ENCODE measurements at regions not wholly inside any gene's neighbourhood (a gene's known extent, or its start where the extent isn't known, plus 50 kb on each side); places are given as distances from the start of the nearest gene placed in this dataset.

DNA sequence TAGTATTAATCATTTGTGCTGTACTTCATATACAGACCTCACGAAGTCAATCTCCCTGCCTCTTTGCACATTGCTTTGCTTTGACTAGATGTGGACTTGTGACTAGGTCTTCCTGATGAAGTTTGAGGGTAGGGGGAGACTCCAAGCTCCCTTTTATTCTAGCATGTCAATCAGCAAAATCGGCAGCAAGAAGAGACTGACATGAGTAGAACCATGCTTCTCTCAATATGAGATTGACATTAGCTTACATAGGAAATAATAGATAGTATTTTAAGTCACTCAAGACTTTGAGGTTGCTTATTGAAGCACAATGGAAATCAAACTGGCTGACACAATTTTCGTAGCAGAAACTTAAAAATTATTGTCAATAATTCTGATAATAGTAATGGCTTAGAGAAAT is 866.4 kb upstream of the ADAMTS5 start:
- TF ChIP-seq, protein P1, sequence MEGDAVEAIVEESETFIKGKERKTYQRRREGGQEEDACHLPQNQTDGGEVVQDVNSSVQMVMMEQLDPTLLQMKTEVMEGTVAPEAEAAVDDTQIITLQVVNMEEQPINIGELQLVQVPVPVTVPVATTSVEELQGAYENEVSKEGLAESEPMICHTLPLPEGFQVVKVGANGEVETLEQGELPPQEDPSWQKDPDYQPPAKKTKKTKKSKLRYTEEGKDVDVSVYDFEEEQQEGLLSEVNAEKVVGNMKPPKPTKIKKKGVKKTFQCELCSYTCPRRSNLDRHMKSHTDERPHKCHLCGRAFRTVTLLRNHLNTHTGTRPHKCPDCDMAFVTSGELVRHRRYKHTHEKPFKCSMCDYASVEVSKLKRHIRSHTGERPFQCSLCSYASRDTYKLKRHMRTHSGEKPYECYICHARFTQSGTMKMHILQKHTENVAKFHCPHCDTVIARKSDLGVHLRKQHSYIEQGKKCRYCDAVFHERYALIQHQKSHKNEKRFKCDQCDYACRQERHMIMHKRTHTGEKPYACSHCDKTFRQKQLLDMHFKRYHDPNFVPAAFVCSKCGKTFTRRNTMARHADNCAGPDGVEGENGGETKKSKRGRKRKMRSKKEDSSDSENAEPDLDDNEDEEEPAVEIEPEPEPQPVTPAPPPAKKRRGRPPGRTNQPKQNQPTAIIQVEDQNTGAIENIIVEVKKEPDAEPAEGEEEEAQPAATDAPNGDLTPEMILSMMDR (IDR thresholded peaks at IDR 0.05), result no peak
- no peak for TF ChIP-seq POLR2A (IDR thresholded peaks at IDR 0.05)
